H9 (cell line): ENCODE measurements at regions not wholly inside any gene's neighbourhood (a gene's known extent, or its start where the extent isn't known, plus 50 kb on each side); places are given as distances from the start of the nearest gene placed in this dataset.

Source experiments
- DNase-seq: peaks from one replicate; pipeline ENCODE4 v3.0.0-alpha.2; 2017
- H2AFZ ChIP-seq: one replicate; pipeline ENCODE4 v1.6.1; 2013; ENCODE audit warnings: mild to moderate bottlenecking, low read length, control low read depth, moderate library complexity
- H2AK5ac ChIP-seq: 2 replicates; pipeline ENCODE4 v1.6.1; 2013; ENCODE audit warnings: low read length, control low read depth, mixed read lengths; ENCODE audit not compliant: insufficient read length
- H2BK120ac ChIP-seq: one replicate; pipeline ENCODE4 v1.6.1; 2013; ENCODE audit warnings: low read depth, mild to moderate bottlenecking, low read length, control low read depth, inconsistent platforms; ENCODE audit not compliant: poor library complexity, severe bottlenecking
- H2BK12ac ChIP-seq: 2 replicates; pipeline ENCODE4 v1.6.1; 2013; ENCODE audit warnings: low read length, control low read depth, mixed read lengths, low read depth; ENCODE audit not compliant: insufficient read length
- H2BK15ac ChIP-seq: 2 replicates; pipeline ENCODE4 v1.6.1; 2013; ENCODE audit warnings: low read depth, low read length, control low read depth
- H2BK20ac ChIP-seq: one replicate; pipeline ENCODE4 v1.6.1; 2013; ENCODE audit warnings: low read depth, mild to moderate bottlenecking, low read length, control low read depth, inconsistent platforms; ENCODE audit not compliant: poor library complexity, severe bottlenecking
- H2BK5ac ChIP-seq: 2 replicates; pipeline ENCODE4 v1.6.1; 2013; ENCODE audit warnings: low read length, control low read depth, mixed read lengths; ENCODE audit not compliant: insufficient read length
- H3K14ac ChIP-seq: 2 replicates; pipeline ENCODE4 v1.6.1; 2013; ENCODE audit warnings: low read length, control low read depth; ENCODE audit not compliant: insufficient read depth
- H3K18ac ChIP-seq: 2 replicates; pipeline ENCODE4 v1.6.1; 2013; ENCODE audit warnings: low read depth, mild to moderate bottlenecking, mixed read lengths, low read length, control low read depth; ENCODE audit not compliant: insufficient read length
- H3K23ac ChIP-seq: 2 replicates; pipeline ENCODE4 v1.6.1; 2013; ENCODE audit warnings: low read length, control low read depth, mixed read lengths, low read depth; ENCODE audit not compliant: insufficient read length
- H3K23me2 ChIP-seq: 2 replicates; pipeline ENCODE4 v1.6.1; 2013; ENCODE audit warnings: low read depth, mild to moderate bottlenecking, mixed read lengths, low read length, control low read depth; ENCODE audit not compliant: insufficient read length, poor library complexity, severe bottlenecking
- H3K27ac ChIP-seq: 2 replicates; pipeline ENCODE4 v1.5.1; 2013; ENCODE audit warnings: low read length, control low read depth, mixed read lengths, low read depth; ENCODE audit not compliant: insufficient read length
- H3K27me3 ChIP-seq: 2 replicates; pipeline ENCODE4 v1.6.1; 2013; ENCODE audit warnings: low read length, control low read depth, inconsistent platforms; ENCODE audit not compliant: insufficient read depth
- H3K4ac ChIP-seq: 2 replicates; pipeline ENCODE4 v1.6.1; 2013; ENCODE audit warnings: low read depth, mild to moderate bottlenecking, control low read depth, inconsistent platforms, low read length, moderate library complexity
- H3K4me1 ChIP-seq: 2 replicates; pipeline ENCODE4 v1.6.1; 2013; ENCODE audit warnings: low read length, control low read depth, inconsistent platforms; ENCODE audit not compliant: insufficient read depth
- H3K4me2 ChIP-seq: 2 replicates; pipeline ENCODE4 v1.6.1; 2013; ENCODE audit warnings: low read length, control low read depth, mixed read lengths; ENCODE audit not compliant: insufficient read length, insufficient read depth
- H3K56ac ChIP-seq: 2 replicates; pipeline ENCODE4 v1.6.1; 2013; ENCODE audit warnings: low read depth, mild to moderate bottlenecking, mixed read lengths, low read length, control low read depth; ENCODE audit not compliant: insufficient read length
- H3K79me1 ChIP-seq: 2 replicates; pipeline ENCODE4 v1.6.1; 2013; ENCODE audit warnings: low read depth, mild to moderate bottlenecking, moderate library complexity, low read length, control low read depth, inconsistent platforms; ENCODE audit not compliant: insufficient read depth, poor library complexity, severe bottlenecking
- H3K79me2 ChIP-seq: 2 replicates; pipeline ENCODE4 v1.6.1; 2013; ENCODE audit warnings: low read length, control low read depth, inconsistent platforms; ENCODE audit not compliant: insufficient read depth
- H3K9ac ChIP-seq: 2 replicates; pipeline ENCODE4 v1.6.1; 2013; ENCODE audit warnings: low read length, control low read depth, mixed read lengths; ENCODE audit not compliant: insufficient read length; ENCODE audit errors: extremely low read depth
- H3K9me3 ChIP-seq: one replicate; pipeline ENCODE4 v1.6.1; 2013; ENCODE audit warnings: low read depth, low read length, inconsistent platforms; ENCODE audit not compliant: control insufficient read depth
- H3T11ph ChIP-seq: one replicate; pipeline ENCODE4 v1.6.1; 2013; ENCODE audit warnings: mild to moderate bottlenecking, low read length, control low read depth, inconsistent platforms
- H4K20me1 ChIP-seq: one replicate; pipeline ENCODE4 v1.6.1; 2013; ENCODE audit not compliant: control insufficient read depth, insufficient read length, insufficient read depth
- H4K5ac ChIP-seq: 2 replicates; pipeline ENCODE4 v1.6.1; 2013; ENCODE audit warnings: low read depth, mild to moderate bottlenecking, mixed read lengths, low read length, control low read depth; ENCODE audit not compliant: insufficient read length
- H4K8ac ChIP-seq: replicated peaks from 2 replicates; pipeline ENCODE4 v1.6.1; 2013; ENCODE audit warnings: low read length, control low read depth, mixed read lengths, low read depth; ENCODE audit not compliant: insufficient read length
- H4K91ac ChIP-seq: 2 replicates; pipeline ENCODE4 v1.6.1; 2013; ENCODE audit warnings: low read depth, mild to moderate bottlenecking, moderate library complexity, mixed read lengths, low read length, control low read depth; ENCODE audit not compliant: insufficient read length
- H3K27ac Mint-ChIP-seq, 3 experiments: 2 replicates in 2 of 3; 3 replicates in 1 of 3; pipeline ENCODE4 v1.8.0; 2020 to 2021; ENCODE audit warnings: mixed read lengths in 3 of 3, mild to moderate bottlenecking in 1 of 3, moderate library complexity in 1 of 3
- H3K27me3 Mint-ChIP-seq: 2 replicates; pipeline ENCODE4 v1.8.0; 2021; ENCODE audit warnings: low read depth, mild to moderate bottlenecking, moderate library complexity, mixed read lengths
- H3K36me3 Mint-ChIP-seq, 3 experiments: 2 replicates in 2 of 3; 3 replicates in 1 of 3; pipeline ENCODE4 v1.8.0; 2020 to 2021; ENCODE audit warnings: low read depth in 3 of 3, mixed read lengths in 3 of 3; ENCODE audit not compliant: insufficient read depth in 1 of 3
- H3K4me1 Mint-ChIP-seq, 2 experiments: 2 replicates each; pipeline ENCODE4 v1.8.0; 2020; ENCODE audit warnings: mixed read lengths in 2 of 2
- H3K4me3 Mint-ChIP-seq, 2 experiments: 2 replicates in 1 of 2; 3 replicates in 1 of 2; pipeline ENCODE4 v1.8.0; 2020 to 2021; ENCODE audit warnings: mild to moderate bottlenecking in 2 of 2, mixed read lengths in 2 of 2, moderate library complexity in 1 of 2
- H3K9me3 Mint-ChIP-seq, 2 experiments: 2 replicates in 1 of 2; 3 replicates in 1 of 2; pipeline ENCODE4 v1.8.0; 2020; ENCODE audit warnings: mild to moderate bottlenecking in 2 of 2, mixed read lengths in 2 of 2, moderate library complexity in 1 of 2
- TF ChIP-seq, protein P1 (sequence below): fragments of 200-600 bp; sonication (generic); conservative IDR thresholded peaks from 3 replicates; pipeline ENCODE4 v1.8.0; 2021; ENCODE audit warnings: antibody characterized with exemption, mild to moderate bottlenecking

GRCh38 chr2:137797641-137798040 is 166.6 kb upstream of the HNMT start:
- H3K4ac ChIP-seq = no peak overlapping the region
- H3K9me3 ChIP-seq = peaks cover 5% of the 10 kb centered on the region
- no peak overlapping the region for H3T11ph ChIP-seq
- Mint-ChIP-seq H3K9me3 (peaks cover 9 to 16% of the 10 kb centered on the region in 2 experiments; a peak in 4 of 5 replicates), H3K4me1 (no peaks in the 10 kb centered on the region), H3K27me3 (no peaks in the 10 kb centered on the region), H3K27ac (no peak overlapping the region), H3K4me3 (no peak overlapping the region), H3K36me3 (peaks cover 5 to 17% (median 11%) of the 10 kb centered on the region in 3 experiments)
- no peak overlapping the region for H3K27ac ChIP-seq
- no peaks in the 10 kb centered on the region for H4K20me1 ChIP-seq
- no peak for DNase-seq
- H4K8ac ChIP-seq = no peak overlapping the region
- H3K14ac ChIP-seq = no peak overlapping the region
- H2BK12ac ChIP-seq = no peak overlapping the region
- no peaks in the 10 kb centered on the region for H3K27me3 ChIP-seq
- H2AK5ac ChIP-seq = no peak overlapping the region
- H3K56ac ChIP-seq = no peak overlapping the region
- H4K5ac ChIP-seq = no peak overlapping the region
- H3K4me2 ChIP-seq = no peak overlapping the region
- H3K23ac ChIP-seq = no peak overlapping the region
- no peak overlapping the region for H2BK120ac ChIP-seq
- H2AFZ ChIP-seq = no peak overlapping the region
- no peaks in the 10 kb centered on the region for H3K4me1 ChIP-seq
- no peak overlapping the region for H2BK5ac ChIP-seq
- H4K91ac ChIP-seq = no peak overlapping the region
- H2BK20ac ChIP-seq = no peak overlapping the region
- no peak overlapping the region for H3K9ac ChIP-seq
- H3K79me2 ChIP-seq = no peaks in the 10 kb centered on the region
- TF ChIP-seq, protein P1, sequence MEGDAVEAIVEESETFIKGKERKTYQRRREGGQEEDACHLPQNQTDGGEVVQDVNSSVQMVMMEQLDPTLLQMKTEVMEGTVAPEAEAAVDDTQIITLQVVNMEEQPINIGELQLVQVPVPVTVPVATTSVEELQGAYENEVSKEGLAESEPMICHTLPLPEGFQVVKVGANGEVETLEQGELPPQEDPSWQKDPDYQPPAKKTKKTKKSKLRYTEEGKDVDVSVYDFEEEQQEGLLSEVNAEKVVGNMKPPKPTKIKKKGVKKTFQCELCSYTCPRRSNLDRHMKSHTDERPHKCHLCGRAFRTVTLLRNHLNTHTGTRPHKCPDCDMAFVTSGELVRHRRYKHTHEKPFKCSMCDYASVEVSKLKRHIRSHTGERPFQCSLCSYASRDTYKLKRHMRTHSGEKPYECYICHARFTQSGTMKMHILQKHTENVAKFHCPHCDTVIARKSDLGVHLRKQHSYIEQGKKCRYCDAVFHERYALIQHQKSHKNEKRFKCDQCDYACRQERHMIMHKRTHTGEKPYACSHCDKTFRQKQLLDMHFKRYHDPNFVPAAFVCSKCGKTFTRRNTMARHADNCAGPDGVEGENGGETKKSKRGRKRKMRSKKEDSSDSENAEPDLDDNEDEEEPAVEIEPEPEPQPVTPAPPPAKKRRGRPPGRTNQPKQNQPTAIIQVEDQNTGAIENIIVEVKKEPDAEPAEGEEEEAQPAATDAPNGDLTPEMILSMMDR = no peak
- H3K18ac ChIP-seq = no peak overlapping the region
- H2BK15ac ChIP-seq = no peak overlapping the region
- H3K79me1 ChIP-seq = no peaks in the 10 kb centered on the region
- H3K23me2 ChIP-seq = no peaks in the 10 kb centered on the region
